NCI-H2227 treated with DMSO at 0.1 percent for 48 hours (cell line): ENCODE measurements at regions not wholly inside any gene's neighbourhood (a gene's known extent, or its start where the extent isn't known, plus 50 kb on each side); places are given as distances from the start of the nearest gene placed in this dataset.
"Not testable (repeated sequence)": the region's sequence is repeated elsewhere in the genome, so short reads cannot be mapped to it uniquely, and the experiment has no call there.

Experiments used
- DNase-seq: peaks from one replicate; lab custom pipeline; 2025; lab: John Stamatoyannopoulos, UW

DNA sequence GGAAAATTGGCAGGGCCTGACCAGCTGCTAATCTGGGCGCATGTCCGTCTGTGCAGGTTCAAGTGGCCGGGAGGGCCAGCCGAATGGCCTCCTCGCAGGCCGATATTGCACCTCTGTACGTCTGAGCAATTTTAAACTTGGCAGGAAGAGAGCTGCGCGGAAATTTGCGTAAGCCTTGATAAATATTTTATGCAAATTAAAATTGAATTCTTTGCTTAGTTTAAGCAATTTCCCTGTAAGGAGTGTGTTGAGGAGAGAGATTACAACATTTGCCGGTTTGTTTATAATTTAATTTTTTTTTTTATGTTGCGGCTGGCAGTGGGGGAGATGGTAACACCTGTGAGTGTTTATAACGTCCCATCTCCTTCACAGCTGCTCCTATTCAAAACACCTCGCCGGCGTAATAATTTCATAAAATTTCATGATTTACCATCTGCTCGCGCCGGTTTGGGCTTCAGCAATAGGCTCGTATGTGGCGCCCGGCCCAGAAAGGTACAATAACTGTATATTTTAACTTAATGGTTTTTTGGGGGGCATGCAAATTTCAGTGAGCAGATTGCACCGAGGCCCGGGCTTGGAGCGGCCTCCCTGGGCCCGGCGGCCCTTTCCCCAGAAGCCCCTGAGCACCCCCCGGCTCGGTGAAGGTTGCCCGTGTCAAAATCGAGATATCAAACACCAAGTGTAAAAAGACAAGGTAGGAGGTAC is 269.4 kb upstream of the MVB12B start:
- DNase-seq, result no peak

DNA sequence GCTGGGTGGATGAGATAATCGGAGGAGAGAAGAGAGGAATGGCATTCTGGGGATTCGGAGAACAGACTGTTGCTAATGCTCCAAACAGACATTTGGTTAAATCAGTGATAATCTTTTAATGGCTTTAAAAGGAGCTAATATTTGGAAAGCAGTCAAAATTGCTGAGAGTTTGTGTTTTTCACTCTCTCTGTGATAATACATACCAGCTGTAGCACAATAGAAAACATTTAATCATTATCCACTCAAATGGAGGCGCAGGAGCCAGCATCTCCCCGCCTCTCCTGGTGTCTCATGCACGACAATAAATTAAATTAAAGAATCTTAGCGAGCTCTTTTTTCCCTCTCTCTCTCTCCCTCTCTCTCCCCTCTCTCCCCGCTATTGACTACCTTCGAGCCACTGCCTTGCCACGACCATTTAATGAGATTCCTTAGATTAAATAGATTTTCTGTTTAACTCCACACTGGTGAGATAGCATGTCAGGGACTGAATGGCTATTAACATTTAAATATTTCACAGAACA is 268.6 kb upstream of the MVB12B start:
- DNase-seq, result peak; percentile 7

DNA sequence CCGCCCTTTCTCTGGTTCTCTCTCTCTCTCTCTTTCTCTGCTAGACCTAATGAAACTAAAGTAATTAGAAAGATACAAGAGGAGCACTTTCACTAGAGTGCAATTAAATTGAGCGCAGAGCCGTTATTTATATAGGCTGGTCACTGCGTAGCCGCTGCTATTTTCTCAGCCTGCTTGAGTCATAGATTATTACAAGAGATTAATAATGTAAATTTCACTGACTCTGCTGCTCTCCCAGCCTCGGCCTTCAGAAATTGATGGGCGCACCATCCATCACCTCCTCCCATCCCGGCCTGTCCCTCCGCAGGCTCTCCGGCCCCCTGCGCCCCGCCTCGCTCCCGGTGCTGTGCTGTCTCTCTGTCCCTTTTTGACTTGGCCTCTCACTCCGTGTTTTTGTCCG is 268.0 kb upstream of the MVB12B start:
- no peak for DNase-seq

DNA sequence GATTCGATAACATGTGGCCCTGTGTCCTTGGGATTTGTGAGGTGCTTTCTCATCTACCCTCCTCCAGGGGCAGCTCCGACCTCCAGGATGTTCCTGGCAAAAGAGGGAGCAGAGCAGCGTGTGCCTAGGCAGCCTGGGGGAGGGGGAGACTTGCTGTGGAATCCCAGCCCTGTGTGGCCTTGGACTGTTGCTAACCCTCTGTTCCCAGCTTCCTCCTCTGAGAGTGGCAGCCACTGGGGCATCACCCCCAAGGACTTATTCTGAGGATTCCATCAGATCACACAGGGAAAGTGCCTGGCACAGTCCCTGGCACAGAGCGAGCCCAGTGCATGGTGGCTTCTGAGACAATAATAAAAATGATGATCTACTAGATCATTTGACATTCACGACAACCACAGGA is 265.1 kb upstream of the MVB12B start:
- DNase-seq, result no peak

DNA sequence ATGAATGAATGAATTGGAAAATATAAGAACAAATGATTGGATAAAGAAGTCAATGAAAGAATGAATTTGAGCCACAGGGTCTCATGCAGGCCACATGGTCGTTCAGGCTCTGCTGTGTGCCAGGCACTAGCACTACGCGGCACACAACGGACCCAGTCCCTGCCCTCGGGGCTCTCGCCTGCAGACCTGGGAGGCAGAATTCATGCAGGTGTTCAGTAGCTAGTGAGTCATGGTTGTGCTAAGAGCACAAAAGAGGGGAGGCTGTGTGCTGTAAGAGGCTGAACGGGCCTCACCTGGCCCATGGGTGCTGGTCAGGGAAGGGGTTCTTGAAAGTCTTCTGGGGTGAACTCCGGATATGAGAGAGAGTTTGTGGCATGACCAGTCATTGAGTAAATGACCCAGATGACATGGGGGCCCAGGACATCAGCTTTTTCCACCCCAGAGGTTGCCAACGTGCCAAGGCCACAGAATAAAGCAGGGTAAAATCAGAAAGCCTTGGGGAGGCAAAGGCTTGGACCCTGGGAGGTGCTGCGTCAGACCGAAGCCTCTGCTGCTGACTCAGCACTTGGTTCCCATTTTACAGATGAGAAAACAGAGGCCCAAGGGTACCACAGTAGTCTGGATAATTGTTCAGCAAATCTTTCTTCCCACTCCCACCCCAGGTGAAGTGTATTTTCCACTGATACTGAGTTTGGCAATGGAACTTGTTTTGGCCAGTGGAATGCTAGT is 264.3 kb upstream of the MVB12B start:
- DNase-seq, result no peak

DNA sequence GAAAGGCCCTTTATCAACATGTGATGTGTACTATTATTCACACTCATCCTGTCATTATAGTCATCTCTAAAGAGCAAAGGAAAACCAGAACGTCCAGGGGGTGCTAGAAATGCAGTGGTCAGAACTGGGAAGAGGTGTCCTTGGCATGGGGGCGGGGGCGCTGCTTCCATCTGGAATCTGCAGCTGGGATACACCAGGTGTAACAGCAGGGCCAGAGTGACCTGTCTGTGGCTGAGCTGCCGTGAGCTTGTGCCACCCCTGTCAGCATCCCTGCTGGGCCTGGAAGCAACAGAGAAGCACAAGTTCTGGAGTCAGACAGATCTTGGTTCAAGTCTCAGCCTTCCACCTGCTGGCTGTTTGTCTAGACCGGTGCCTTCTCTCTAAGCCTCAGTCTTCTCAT is 263.3 kb upstream of the MVB12B start:
- no peak for DNase-seq

DNA sequence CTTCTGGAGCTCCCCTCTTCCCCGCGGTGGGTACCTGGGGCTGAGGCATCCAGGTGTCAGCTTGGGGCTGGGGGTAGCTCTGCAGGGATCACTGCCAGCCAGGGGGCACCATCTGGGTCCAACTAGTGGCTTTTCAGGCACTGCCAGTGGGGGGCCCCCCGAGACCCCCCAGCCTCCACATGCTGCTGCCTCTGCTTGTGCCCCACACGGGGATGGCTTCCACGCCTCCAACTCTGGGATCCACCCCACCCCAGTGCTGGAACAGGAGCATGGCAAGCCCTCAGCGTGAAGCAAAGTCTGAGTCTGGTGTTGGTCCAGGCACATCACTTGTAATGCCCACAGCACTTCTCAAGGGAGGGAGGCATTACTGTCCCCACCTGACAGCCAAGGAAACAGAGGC is 260.5 kb upstream of the MVB12B start:
- DNase-seq, result no peak

DNA sequence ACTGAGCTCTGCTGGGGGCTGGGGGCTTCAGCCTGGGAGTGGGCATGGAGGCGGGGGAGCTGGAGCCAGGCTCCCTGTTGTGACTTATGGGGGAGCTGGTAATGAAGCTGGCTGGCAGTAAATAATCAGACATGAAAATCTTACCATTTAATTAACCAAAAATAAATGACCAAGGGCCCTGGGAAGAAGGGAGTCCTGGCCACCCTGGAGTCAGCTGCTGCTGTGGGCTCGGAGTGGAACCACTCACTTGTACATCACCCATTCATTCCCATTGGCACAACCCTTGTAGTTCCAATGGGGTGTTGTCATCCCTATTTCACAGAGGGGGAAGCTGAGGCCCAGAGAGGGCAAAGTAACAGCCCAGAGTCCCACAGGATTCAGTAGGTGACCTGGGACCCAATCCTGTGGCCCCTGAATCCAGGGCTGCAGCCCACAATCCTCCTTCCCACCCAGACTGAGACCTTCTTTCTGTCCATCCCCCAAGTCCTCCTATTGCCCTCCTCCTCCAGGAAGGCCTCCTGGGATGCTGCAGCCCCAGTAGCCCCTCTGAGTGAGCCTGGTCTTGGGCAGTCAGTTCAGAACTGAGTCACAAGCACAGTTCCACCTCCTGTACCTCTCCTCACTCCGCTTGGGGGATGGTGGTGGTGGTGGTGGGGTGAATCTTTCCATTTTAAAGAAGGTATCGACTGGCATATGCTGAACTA is 259.4 kb upstream of the MVB12B start:
- no peak for DNase-seq

DNA sequence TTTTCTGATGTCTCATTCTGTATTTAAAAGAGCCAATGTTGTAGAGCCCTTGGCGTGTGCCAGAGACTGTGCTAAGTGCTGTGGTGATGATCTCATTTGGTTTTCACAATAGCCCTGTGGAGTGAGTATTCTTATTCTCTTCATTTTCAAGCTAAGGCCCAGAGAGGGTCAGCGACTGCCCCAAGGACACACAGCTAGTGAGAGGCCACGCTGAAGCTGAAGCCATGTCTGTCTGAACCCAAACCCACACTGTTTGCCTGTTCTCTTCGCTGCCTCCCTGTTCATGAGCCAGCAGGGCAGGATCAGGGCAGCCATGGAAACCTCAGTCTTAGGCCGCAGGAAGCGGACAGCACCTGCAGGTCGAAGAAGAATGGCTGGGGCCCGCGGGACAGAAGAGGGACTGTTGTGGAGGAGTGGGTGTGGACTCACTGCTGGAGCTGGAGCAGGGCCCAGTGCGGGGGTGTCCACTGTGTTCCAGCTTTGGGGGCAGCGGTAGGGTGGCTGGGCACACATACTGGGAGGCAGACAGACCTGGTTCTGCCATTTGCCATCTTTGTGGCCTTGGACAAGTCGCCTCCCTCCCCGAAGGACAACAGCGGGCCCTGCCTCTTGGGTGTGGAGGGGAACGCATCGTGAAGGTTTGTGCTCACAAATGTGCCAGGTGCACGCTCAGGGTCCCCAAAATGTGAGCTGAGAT is 257.9 kb upstream of the MVB12B start:
- DNase-seq, result no peak

DNA sequence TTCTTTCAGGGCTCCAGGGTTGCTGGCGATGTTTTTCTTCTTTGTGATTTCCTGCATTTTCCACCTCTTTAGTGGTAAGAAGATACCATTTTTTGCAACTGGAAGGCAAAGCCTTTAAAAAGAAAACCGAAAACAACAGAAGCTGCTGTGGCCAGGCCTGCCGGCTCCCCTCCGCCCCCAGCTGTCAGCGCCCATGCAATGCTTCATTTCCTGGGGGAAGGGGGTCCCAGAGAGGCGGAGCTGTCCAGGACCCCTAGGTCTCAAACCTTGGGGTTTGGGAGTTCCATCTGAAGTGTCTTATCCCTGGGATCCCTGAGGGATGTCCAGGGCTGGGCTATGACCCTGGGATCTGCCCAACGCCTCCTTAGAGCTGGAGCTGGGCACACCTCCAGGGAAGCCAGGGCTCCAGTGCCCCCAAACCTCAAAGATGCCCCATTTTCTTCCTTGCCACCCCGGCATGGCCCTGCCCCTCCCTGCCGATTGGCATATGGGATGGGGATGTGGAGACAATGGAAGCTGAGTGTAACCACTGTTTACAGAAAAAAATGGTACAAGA is 257.2 kb upstream of the MVB12B start:
- no peak for DNase-seq

DNA sequence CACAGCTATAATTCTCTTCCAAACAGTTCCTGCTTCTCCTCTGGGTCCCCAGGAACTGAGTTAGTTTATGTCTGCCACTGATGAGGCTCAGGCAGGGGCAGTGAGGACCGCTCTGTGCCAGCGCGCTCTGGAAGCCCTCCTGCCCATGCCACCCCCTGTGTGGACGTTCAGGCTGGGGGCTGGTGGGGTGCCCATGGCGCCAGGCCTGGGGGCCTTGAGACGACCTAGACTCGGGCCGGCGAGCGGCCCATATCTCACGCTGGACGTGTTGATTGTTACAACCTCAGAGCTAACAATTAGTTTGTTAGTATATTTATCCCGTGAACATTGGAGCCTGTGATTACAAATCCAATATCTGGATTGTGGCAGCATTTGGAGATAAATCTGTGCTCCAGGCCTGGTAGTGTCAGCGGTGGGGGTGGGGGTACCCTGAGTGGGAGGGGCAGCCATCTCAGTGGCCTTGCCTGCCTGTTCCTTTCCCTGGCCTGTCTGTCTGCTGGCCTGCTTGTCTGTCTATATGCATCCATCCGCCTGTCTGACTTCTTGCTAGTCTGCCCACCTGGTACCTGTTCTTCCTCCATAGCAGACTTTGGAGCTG is 256.5 kb upstream of the MVB12B start:
- DNase-seq, result no peak

DNA sequence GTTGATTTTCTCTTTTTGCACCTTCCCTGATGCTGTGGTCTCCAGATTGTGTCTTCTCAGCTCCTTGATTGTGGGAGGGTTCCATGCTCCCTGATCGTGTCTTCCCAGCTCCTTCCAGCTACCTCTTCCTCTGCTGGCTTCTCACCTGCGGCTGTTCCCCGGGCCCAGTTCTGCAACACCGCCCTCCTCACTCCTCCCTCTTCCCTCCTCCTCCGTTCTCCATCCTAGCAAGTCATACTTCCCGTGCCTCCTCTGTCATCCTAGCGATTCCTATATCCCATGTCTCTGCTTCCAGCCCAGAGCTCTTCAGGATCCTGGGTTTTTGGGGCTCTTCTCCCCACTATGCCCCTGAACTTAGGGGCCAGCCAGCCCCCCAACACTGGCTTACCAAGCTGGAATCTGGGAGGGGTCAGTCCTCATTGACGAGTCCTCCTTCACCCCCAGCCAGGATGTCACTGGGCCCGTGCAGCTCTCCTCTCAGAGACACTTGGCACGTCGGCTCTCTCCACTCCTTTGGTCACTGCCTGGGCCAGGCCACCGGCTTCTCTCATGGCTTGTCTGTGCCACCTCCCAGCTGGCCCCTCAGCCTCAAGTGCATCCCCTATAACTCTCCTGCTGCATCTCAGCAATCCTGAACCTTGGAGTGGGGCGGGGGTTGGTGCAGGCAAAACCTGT is 255.4 kb upstream of the MVB12B start:
- no peak for DNase-seq

DNA sequence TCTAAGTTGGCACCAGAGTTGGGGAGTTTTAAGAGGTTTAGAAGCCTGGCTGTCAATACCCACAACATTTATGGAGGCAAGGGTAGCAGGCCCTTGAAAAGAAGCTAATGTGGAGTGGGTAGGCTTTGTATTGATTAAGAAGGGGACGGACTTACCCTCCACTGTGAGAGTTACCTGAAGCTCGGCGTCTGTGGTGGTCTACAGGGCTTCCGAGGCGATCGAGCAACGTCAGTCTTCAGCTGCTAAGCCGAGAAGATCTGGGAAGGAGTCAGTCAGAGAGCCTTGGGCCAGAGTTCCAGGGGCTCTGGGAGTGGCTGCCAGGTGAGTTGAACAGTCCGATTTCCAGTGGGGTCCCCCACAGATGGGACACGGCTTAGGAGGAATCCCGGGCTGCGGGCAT is 249.0 kb upstream of the MVB12B start:
- not testable (repeated sequence) for DNase-seq

DNA sequence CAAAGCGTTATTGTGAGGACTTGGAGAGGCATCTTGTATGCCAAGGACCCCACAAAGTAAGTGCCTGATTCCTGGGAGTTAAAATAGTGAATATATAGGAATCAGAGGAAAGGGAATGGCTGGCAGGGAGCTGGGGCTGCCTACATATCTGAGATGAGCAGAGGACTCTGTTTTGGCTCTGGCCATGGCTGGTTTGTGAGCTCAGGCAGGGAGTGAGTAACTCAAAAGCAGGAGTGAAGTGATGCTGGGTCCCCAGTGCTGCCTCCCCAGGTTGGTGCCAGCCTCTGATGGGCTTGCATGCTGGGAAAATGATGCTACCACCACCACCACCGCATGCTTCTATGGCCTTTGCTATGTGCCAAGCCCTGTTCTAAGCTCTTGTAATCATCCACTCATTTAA is 246.0 kb upstream of the MVB12B start:
- DNase-seq, result no peak

DNA sequence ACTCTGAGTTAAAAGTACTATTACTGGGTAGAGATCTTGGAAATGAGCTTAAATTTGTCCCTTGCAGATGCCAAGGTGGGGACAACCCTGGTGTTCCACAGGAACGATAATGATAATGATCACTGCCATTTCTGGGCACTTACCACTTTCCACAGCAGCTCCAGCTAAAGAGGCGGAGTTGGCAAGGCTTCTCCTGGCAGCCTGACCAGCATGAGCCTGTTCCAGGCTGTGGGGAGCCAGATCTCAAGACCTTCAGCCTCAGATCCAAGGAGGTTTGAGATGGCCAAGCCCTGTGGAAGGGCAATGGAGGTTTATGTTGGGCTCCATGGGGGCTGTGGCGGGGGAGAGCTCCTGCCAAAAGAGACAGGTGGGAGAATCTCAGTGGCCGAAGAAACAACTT is 244.9 kb upstream of the MVB12B start:
- DNase-seq, result no peak

DNA sequence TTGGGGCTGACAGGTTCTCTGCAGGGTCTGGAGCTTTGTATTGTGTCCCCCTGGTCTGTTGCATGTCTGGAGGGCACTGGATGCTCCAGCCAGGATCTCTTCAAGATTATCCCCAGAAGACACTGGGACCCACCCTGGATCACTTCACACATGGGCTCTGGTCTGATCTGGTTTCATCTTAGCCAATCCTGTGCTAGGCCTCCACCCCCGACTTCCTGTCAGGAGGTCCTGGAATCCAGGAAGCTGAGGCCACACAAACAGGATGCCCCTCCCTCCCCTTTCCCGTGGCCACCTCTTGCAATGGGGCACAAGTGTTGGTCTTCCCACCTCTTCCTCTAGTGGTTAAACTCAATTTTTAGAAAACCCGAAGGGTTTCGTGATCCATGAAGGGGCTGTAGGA is 242.6 kb upstream of the MVB12B start:
- DNase-seq, result no peak

DNA sequence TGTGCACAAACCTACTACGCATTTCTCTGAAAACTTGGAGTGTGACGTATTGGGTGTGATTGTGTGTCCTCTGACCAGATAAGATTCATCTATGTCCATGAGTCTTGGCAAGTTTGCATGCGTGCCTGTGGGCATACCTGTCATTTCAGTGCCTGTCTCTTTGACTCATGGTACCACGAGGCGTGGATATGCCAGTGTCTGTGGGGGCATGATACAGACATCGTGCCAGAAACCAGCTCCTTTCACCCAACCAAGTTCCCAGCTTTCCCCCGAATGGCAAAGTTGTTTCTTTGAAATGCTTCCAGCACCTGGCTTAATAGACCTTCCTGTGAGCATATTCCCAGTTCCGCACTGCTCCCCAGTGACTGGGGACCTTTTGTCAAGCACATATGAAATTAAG is 241.9 kb upstream of the MVB12B start:
- no peak for DNase-seq

DNA sequence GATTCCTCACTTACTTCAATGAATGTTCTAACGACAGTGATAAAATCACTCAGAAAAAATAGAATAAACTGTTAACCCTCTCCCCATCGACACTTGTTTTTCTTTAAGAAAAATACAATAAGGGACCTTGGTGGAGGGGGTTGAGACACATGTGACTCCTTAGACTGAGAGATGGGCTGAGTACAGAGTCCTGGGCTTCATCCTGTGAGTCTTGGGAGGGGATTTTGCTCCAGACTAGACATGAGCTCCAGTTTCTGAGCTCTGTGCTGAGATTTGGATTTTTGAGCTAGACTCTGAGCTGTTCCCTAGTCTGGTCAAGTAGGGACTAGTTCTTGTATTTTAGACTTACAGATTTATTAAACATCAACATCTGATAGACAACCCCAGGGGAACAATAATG is 241.5 kb upstream of the MVB12B start:
- no peak for DNase-seq

DNA sequence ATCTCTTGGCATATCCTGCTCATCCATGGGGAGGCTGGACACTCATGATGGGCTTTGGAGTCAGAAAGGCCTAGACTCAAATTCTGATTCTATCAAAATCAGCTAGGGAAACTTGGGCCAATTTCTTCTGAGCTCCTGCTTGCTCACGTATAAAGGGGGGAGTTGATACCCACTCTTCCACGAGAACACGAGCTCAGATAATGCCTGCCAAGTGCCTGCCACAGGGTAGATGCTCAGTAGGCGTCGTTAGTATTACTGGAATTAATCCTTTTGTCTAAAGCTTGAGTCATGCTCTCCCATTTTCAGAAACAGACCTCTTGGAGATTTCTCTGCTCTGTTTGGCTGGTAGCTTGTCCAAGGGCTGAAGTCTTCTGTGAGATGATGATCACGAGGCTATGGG is 238.3 kb upstream of the MVB12B start:
- DNase-seq, result no peak

DNA sequence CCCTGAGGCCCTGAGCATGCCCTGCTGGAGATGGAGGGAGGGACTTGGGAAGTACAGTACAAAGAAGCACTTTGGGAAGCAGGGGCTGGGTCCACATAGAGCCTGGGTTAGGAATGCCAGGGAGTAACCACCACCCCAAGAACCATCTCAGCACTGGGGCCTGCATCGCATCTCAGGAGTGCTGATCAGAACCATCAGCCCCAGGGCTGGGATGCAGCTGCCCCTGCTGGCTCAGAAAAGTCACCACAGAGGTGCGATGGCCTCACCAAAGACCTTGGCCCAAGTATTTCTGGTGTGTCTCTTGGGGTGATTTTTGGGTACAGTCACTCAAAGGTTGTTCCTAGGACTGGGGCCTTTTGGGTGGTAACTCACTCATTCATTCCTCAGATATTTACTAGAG is 236.8 kb upstream of the MVB12B start:
- DNase-seq, result no peak

DNA sequence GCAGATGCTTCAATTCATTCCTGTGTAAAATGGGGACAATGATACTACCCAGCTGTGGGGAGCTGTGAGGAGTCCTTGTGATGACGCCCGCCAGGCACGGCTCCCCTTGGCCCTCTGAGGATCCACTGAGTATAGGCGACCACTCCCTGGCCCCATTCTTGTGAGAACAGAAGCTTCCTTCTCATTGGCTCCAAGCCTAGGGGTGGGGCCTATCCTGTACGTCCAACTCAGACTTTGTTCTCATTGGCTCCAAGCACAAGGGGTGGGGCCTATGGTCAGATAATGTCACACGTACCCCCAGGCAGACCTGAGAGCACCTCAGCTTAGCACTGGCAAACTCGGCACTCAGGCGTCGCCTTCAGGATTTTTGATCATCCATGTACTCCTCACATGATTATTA is 232.9 kb upstream of the MVB12B start:
- no peak for DNase-seq
